ENCODE measurements at regions not wholly inside any gene's neighbourhood (a gene's known extent, or its start where the extent isn't known, plus 50 kb on each side); places are given as distances from the start of the nearest gene placed in this dataset.

- no peak overlapping the region for H3K4me3 ChIP-seq (ENCODE audit: low read length)
- H3K4me2 ChIP-seq (ENCODE audit: low read length), result no peak overlapping the region
- H3K9me2 ChIP-seq (ENCODE audit: insufficient read depth, low read length), result no peaks in the 10 kb centered on the region
- no peaks in the 10 kb centered on the region for H4K20me1 ChIP-seq (ENCODE audit: insufficient read depth)
- H3K79me2 ChIP-seq (replicated peaks; ENCODE audit: insufficient read depth, low read length), result no peaks in the 10 kb centered on the region
- TF ChIP-seq MXI1 (conservative IDR thresholded peaks at IDR 0.05; ENCODE audit: poor library complexity, severe bottlenecking) (no peak), TAF1 (IDR thresholded peaks at IDR 0.05; ENCODE audit: low read depth) (no peak), CTCF (IDR thresholded peaks at IDR 0.05; ENCODE audit: poor library complexity, severe bottlenecking) (no peak), REST (IDR thresholded peaks at IDR 0.05; ENCODE audit: borderline replicate concordance) (no peak)
- no peak overlapping the region for H3K9ac ChIP-seq (ENCODE audit: low read length)
- H2AFZ ChIP-seq (ENCODE audit: low read depth, low read length), result no peak overlapping the region
- H3K36me3 ChIP-seq (ENCODE audit: insufficient read depth, low read length), result no peaks in the 10 kb centered on the region
- H3K27me3 ChIP-seq (ENCODE audit: insufficient read depth, low read depth, low read length), result no peaks in the 10 kb centered on the region
- no peak overlapping the region for H3K27ac ChIP-seq (ENCODE audit: low read length)
- no peaks in the 10 kb centered on the region for H3F3A ChIP-seq (ENCODE audit: insufficient read depth, low read length, poor library complexity, severe bottlenecking)
- no peaks in the 10 kb centered on the region for H3K9me3 ChIP-seq (ENCODE audit: low read length)
Measured at GRCh38 chr3:178895178-178895789, 176.3 kb downstream of the ZMAT3 start.

Measured in neural cell (in vitro differentiated cells).